Posterior vena cava (tissue), 2 donors: ENCODE measurements at regions not wholly inside any gene's neighbourhood (a gene's known extent, or its start where the extent isn't known, plus 50 kb on each side); places are given as distances from the start of the nearest gene placed in this dataset.
A peak's percentile ranks its signal among the peaks of the same experiment; 100 is the strongest.

Experiments used
- DNase-seq: peaks from one replicate; pipeline ENCODE4 v3.0.0-alpha.2; 2020; ENCODE audit warnings: low spot score
- intact Hi-C, 2 donors: fragments of 100-400 bp; cut with DNase I; formaldehyde crosslinking; loops; one replicate each; pipeline versions ENCODE4 v1.14.1 to v1.14.2; 2022 to 2023
- donor health status: DM: yes; HTN: yes; CAD: no.
- donor health status: DM: yes; HTN: yes; CAD: no.

GRCh38 chr10:93175490-93175889 lies 101.8 kb downstream of the CYP26A1 start:
- DNase-seq, result no peak
- intact Hi-C loops, result no loop called here

GRCh38 chr10:93177511-93177910 lies 103.8 kb downstream of the CYP26A1 start:
- intact Hi-C loops, result no loop called here
- no peak for DNase-seq

GRCh38 chr10:93178226-93178625 lies 104.5 kb downstream of the CYP26A1 start:
- intact Hi-C loops, result no loop called here
- no peak for DNase-seq

GRCh38 chr10:93180482-93180931 lies 106.8 kb downstream of the CYP26A1 start:
- DNase-seq, result peak; percentile 90
- intact Hi-C loops, result no loop called here

GRCh38 chr10:93181271-93182048 lies 107.8 kb downstream of the CYP26A1 start:
- no peak for DNase-seq
- intact Hi-C loops, result no loop called here

- intact Hi-C loops, result no loop called here
- DNase-seq, result no peak
Measured at GRCh38 chr10:93182049-93182327, 108.3 kb downstream of the CYP26A1 start.

- intact Hi-C loops, result no loop called here
Measured at GRCh38 chr10:93182790-93183189, 109.1 kb downstream of the CYP26A1 start.

GRCh38 chr10:93186653-93187052 lies 113.0 kb downstream of the CYP26A1 start:
- no peak for DNase-seq
- intact Hi-C loops, result no loop called here

More at GRCh38 chr10:93182790-93183189, 109.1 kb downstream of the CYP26A1 start:
- DNase-seq, result no peak

- intact Hi-C loops, result no loop called here
- no peak for DNase-seq
Measured at GRCh38 chr10:93189944-93190343, 116.3 kb downstream of the CYP26A1 start.

GRCh38 chr10:93190372-93190771 lies 116.7 kb downstream of the CYP26A1 start:
- intact Hi-C loops, result no loop called here
- DNase-seq, result no peak

- no peak for DNase-seq
- intact Hi-C loops, result no loop called here
Measured at GRCh38 chr10:93193906-93194305, 120.2 kb downstream of the CYP26A1 start.

- intact Hi-C loops, result loop anchor here in 1 of 2 donors (2.0 kb wide), 1 partner anchor 38 kb away; no protein-coding TSS in a partner anchor
- DNase-seq, result no peak
Measured at GRCh38 chr10:93198401-93199131, 124.9 kb downstream of the CYP26A1 start.

GRCh38 chr10:93199191-93199751 lies 125.6 kb downstream of the CYP26A1 start:
- DNase-seq, result peak; percentile 91
- intact Hi-C loops, result loop anchor here in 1 of 2 donors (2.0 kb wide), 1 partner anchor 38 kb away; no protein-coding TSS in a partner anchor

GRCh38 chr10:93204494-93205485 lies 131.1 kb downstream of the CYP26A1 start:
- DNase-seq, result no peak
- intact Hi-C loops, result loop anchor here in 1 of 2 donors (5.0 kb wide), 1 partner anchor 158 kb away; no protein-coding TSS in a partner anchor

- intact Hi-C loops, result no loop called here
- DNase-seq, result no peak
Measured at GRCh38 chr10:93206652-93207051, 133.0 kb downstream of the CYP26A1 start.

GRCh38 chr10:93208717-93209464 lies 135.2 kb downstream of the CYP26A1 start:
- no peak for DNase-seq
- intact Hi-C loops, result no loop called here

GRCh38 chr10:93211991-93212390 lies 138.3 kb downstream of the CYP26A1 start:
- intact Hi-C loops, result no loop called here
- no peak for DNase-seq

GRCh38 chr10:93215312-93215711 lies 141.6 kb downstream of the CYP26A1 start:
- DNase-seq, result no peak
- intact Hi-C loops, result no loop called here
